ENCODE measurements at regions not wholly inside any gene's neighbourhood (a gene's known extent, or its start where the extent isn't known, plus 50 kb on each side); places are given as distances from the start of the nearest gene placed in this dataset.
A peak's percentile ranks its signal among the peaks of the same experiment; 100 is the strongest.
"Not testable (repeated sequence)": the region's sequence is repeated elsewhere in the genome, so short reads cannot be mapped to it uniquely, and the experiment has no call there.

DNA sequence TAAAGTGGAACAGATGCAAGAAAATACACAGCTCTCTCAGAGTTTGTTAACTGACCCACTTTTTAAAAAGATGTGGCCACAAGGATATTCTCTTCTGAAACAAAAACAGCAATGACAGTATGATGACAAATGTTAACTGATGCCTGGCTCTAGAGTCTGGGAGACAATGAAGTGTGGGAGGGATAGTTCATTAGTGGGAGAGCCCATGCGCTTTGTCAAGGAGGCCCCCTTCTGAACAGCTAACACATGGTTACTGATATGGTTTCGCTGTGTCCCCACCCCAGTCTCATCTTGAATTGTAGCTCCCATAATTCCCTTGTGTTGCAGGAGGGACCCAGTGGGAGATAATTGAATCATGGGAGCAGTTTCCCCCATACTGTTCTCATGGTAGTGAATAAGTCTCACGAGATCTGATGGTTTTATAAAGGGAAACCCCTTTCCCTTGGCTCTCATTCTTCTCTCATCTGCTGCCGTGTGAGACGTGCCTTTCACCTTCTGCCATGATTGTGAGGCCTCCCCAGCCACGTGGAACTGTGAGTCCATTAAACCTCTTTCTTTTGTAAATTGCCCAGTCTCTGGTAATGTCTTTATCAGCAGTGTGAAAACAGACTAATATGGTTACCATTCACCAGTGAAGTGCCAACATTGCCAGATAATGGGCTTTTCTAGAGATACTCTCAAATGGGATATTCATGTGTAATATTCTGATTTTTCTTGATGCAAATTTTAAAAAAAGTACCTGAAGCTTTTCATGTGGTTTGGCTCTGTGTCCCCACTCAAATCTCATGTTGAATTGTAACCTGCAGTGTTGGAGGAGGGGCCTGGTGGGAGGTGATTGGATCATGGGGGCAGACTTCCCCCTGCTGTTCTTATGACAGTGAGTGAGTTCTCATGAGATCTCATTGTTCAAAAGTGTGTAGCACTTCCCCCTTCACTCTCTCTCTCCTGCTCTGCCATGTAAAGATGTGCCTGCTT is 435.8 kb downstream of the SHISA9 start:
- not testable (repeated sequence) for DNase-seq

DNA sequence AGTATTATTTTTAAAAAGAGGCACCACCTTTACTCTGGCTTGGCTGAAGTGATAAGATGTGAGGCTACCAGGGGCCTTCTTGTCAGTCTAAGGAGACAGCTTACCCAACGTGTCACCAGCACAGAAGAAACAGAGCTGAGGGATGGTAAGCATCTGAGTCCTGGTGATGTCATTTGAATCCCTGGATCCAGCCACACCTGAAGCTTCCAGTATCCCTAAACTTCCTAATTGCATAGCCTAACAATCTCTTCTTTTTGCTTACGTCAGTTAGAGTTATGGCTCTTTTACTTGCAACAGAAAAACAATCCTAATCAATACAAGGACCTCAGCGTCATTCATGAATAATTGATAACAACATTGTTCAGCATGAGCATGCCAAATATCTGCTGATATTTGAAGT is 436.6 kb downstream of the SHISA9 start:
- no peak for DNase-seq

- no peak for DNase-seq
Observed at GRCh38 chr16:13342675-13343074, 441.3 kb downstream of the SHISA9 start.

GRCh38 chr16:13344001-13344400 is 442.6 kb downstream of the SHISA9 start:
- no peak for DNase-seq

- DNase-seq = no peak
Observed at GRCh38 chr16:13348416-13348815, 447.0 kb downstream of the SHISA9 start.

DNA sequence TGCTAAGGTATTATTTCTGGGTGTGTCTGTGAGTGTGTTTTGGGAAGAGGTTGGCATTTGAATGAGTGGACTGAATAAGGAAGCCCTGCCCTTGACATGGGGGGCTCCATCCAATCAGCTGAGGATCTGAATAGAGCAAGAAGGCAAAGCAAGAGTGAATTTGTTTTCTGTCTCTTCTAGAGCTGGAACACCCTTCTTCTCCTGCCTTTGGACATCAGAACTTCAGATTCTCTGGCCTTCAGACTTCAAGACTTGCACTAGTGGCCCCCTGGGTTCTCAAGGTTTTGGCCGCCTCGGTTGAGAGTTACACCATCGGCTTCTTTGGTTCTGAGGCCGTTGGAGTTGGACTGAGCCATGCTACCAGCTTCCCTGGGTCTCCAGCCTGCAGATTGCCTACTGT is 448.6 kb downstream of the SHISA9 start:
- no peak for DNase-seq

- DNase-seq = no peak
Observed at GRCh38 chr16:13351181-13351580, 449.8 kb downstream of the SHISA9 start.

GRCh38 chr16:13351601-13352217 is 450.3 kb downstream of the SHISA9 start:
- DNase-seq = no peak

GRCh38 chr16:13352796-13353195 is 451.4 kb downstream of the SHISA9 start:
- not testable (repeated sequence) for DNase-seq

DNA sequence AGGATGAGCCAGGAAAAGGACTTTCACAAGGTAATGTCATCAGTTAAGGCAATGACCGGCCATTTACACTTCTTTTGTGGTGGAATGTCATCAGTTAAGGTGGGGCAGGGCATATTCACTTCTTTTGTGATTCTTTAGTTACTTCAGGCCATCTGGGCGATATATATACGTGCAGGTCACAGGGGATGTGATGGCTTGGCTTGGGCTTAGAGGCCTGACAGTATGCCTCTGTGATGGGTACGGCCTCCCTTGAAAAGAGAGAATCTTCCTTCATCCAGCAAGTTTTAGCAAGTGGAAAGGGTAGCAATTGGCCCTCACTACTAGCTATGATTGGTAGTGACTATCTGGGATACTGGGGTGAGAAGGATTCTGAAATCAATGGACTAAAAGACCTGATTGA is 456.4 kb downstream of the SHISA9 start:
- not testable (repeated sequence) for DNase-seq

DNA sequence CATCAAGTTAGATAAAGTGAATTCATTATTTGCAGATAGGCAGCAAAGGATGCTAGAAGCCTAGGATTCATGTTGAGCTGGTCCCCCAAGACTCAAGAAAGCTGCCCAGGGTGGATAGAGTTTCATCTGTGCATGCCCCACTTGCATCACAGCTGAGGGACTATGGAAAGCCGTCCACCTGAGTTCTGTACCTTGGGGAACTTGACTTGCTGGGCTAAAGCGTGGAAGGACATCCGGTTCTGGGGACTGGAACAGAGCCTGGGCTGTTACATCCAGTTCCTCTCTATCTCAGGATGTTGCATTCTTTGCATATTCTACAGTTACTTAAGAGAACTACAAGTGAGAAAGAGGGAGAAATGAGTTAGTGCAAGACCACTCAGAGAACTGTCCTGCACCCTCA is 458.4 kb downstream of the SHISA9 start:
- DNase-seq = no peak

DNA sequence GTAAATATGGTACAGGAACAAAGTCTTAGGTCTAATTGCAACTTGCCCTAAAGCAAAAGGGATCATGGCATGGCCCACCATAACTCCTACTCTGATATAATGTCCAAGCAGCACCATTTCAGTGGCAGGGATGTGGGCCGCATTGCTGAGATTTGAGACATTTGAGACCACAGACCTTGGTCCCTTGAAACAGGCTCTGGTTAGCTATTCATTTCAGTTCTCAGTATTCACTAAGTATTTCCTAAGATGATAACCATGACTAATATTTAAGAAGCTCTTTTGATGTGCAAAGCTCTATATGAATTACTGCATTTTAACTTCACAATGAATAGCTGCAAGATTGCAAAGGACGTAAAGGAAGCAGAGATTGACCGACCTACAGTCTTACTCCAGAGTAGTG is 471.0 kb downstream of the SHISA9 start:
- DNase-seq = no peak

DNA sequence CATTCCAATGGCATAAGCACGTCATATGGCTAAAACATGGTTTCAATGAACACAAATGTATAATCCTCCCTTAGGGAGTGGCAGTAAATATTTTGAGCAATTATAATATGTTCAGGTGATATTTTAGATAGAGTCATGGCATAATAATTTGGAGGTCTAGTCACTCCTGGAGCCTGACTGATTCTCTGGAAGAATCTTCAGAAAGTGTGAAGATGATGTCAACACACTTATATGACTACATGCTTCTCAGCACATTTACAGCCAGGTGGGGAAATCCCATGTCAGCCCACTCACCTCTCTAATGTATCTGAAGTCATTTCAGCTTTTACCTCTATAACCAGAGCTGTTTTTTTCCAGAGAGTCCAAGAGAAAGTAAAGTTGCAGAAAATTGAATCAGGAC is 474.8 kb downstream of the SHISA9 start:
- no peak for DNase-seq

- DNase-seq = no peak
Observed at GRCh38 chr16:13377143-13377542, 475.7 kb downstream of the SHISA9 start.

GRCh38 chr16:13378151-13378550 is 476.8 kb downstream of the SHISA9 start:
- DNase-seq = no peak

DNA sequence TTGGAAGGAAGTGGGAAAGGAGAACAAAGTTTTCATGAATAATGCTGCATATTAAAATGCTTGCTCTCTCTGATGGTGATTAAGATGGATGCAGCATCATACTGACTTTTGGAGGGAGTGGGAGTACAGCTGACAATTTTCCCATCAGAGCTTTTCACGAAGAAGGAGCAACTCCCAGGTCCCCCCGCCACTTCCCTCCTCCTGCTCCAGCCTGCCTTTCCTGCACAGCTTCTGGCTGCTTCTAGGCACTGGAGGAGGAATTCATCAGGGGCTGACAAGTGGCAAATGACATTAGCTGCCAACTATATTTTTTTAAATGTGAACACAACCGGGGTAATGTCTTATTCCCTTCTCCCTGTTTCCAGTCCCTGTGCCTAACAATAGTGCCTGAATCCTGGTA is 477.9 kb downstream of the SHISA9 start:
- no peak for DNase-seq

GRCh38 chr16:13385156-13386040 is 484.0 kb downstream of the SHISA9 start:
- not testable (repeated sequence) for DNase-seq

DNA sequence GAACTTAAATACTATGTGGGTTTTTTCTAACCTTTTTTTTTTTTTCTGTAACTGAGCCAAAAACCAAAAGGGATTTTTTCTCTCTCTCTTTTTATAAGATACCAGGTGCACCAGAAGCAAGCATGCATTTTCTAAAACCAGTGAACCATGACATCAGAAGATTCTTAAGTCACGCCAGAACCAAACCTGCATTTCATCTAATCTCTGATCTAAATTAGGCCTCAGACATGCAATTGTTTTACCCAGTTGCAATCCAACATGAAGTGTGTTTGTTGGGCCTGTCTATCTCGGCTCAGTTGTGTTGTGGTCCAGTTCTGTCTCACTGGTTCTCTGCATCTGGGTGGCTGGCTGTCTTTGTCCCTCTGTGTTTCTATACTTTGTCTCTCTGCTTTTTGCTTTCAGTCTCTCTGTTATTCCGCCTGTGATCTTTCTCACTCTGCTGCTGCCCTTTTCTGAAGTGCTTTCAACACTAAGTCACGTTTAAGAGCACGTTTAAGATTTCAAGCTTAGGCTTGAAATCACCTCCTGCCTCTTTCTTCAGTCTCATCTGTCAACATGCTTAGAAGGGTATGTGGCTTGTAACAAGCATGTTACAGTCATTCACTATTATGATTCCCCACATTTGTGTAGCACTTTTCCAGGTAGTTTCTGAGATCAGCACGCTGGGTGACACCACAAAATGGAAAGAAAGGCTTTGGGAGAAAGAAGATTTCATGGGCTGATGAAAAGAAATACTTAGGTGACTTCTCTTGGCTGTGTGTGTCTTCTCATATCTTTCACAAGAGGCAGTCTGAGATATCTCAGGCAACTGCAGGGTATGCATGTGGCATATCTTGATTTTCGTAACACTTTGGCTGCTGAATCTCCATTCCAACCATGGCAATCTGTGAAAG is 488.9 kb downstream of the SHISA9 start:
- peak; percentile 8 for DNase-seq

- no peak for DNase-seq
Observed at GRCh38 chr16:13390986-13391305, 489.5 kb downstream of the SHISA9 start.

- DNase-seq = no peak
Observed at GRCh38 chr16:13391337-13391736, 489.9 kb downstream of the SHISA9 start.

DNA sequence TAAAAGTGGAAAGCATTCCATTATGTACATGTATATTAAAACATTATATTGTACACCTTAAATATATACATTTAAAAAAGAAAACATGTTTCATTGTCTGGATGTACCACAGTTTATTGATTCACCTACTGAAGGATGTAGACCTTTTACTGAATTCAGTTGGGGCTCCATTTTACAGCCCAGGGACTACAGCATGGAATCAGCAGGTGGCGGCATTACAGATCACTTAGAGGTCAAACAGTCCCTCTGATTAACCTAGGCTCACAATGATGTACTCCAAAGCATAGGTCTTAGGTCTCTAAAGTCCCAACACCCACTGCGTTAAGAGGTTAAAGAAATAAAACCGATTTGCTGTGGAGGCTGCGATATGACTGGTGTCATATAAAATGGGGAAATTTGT is 490.9 kb downstream of the SHISA9 start:
- no peak for DNase-seq

DNA sequence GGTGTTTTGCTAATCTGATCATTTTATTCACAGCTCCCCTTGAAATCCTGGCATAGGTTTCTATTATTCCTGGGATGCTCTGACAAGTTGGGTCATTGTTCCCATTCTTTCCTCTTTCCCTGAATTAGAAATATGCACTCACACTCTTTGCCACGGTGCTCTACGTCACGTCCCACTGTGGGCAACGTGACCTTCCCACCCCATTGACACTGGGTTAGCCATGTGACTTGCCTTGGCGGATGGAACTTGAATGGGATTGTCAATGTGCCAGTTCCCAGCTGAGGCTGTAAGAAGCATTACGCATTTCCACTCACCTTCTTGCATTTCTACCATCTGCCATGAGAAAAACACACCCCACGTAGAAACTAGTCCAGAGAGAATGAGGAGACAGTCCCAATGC is 492.4 kb downstream of the SHISA9 start:
- DNase-seq = no peak

All from NCI-H1436 treated with DMSO at 0.1 percent for 48 hours (cell line).